ENCODE measurements at regions not wholly inside any gene's neighbourhood (a gene's known extent, or its start where the extent isn't known, plus 50 kb on each side); places are given as distances from the start of the nearest gene placed in this dataset.
"Not testable (repeated sequence)": the region's sequence is repeated elsewhere in the genome, so short reads cannot be mapped to it uniquely, and the experiment has no call there.

- not testable (repeated sequence) for TF ChIP-seq CTCF (IDR thresholded peaks at IDR 0.05; ENCODE audit: insufficient read depth, low read length); POLR2AphosphoS5 (IDR thresholded peaks at IDR 0.05; ENCODE audit: low read depth); GABPA (IDR thresholded peaks at IDR 0.05; ENCODE audit: low read depth)
These were observed 64.4 kb upstream of the KRTAP5-11 start for GRCh38 chr11:71647078-71647477.
